ENCODE measurements at regions not wholly inside any gene's neighbourhood (a gene's known extent, or its start where the extent isn't known, plus 50 kb on each side); places are given as distances from the start of the nearest gene placed in this dataset.

DNA sequence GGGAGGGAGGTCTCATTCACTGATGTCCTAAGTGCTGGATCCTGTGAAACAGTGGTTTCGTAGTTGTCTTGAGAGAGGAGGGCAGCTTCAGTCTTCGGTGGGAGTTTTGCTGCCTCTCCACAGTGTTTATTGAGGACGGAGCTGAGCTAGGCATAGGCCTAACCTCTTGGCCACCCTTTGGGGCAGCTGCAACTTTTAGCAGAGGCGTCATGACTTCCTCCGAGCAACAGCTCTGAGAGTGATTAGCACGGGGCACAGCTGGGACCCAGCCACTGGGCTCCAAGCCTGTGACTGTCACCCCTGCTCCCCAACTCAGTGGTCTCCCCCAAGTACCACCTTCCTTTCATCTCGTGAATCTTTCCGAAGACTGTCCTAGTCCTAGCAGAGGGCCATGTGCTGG, 139.9 kb upstream of the NCOR2 start:
- DNase-seq (ENCODE audit: insufficient read length, low spot score) (no peak), FAIRE-seq (no peak)
- TF ChIP-seq PAX5 (IDR thresholded peaks at IDR 0.05; ENCODE audit: insufficient read depth, low read length, severe bottlenecking) (no peak), SPI1 (IDR thresholded peaks at IDR 0.05; ENCODE audit: low read depth, low read length) (no peak), TAF1 (IDR thresholded peaks at IDR 0.05; ENCODE audit: low read depth, low read length) (no peak), POLR2A (IDR thresholded peaks at IDR 0.05; ENCODE audit: low read depth, low read length) (no peak), POU2F2 (IDR thresholded peaks at IDR 0.05; ENCODE audit: low read depth, low read length) (no peak), POLR2AphosphoS5 (IDR thresholded peaks at IDR 0.05; ENCODE audit: low read depth, low read length) (no peak)

GRCh38 chr12:124706363-124706762, 139.0 kb upstream of the NCOR2 start:
- FAIRE-seq (no peak), DNase-seq (ENCODE audit: insufficient read length, low spot score) (no peak)
- TF ChIP-seq POU2F2 (IDR thresholded peaks at IDR 0.05; ENCODE audit: low read depth, low read length) (no peak), POLR2A (IDR thresholded peaks at IDR 0.05; ENCODE audit: low read depth, low read length) (no peak), POLR2AphosphoS5 (IDR thresholded peaks at IDR 0.05; ENCODE audit: low read depth, low read length) (no peak), SPI1 (IDR thresholded peaks at IDR 0.05; ENCODE audit: low read depth, low read length) (no peak), TAF1 (IDR thresholded peaks at IDR 0.05; ENCODE audit: low read depth, low read length) (no peak)

DNA sequence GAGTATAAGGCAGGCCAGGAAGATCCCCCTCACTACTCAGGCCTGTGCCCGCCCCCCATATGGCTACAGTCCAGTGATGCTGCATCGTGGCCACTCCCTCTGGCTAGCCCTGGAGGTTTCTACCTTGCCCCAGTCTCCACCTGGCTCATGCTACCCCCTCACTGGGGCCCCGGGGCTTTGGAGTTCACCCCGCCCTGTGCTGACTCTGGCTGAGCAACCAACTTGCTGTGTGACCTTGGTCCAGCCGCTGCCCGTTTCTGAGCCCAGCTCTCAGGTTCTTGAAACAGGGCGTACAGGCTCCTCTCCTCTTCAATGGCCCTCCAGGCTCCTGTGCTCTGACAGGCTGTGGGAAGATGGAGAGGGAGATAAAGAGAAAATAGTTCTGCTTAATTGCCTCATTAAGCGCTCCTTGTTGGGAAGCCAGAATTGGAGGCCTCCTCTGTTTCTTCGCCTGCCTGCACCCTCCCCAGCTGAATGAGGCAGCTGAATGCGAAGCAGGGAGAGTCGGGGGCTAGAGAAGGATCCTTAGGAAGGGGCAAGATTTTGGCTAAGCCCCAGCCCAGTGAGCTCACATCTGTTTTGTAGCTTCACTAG, 138.2 kb upstream of the NCOR2 start:
- TF ChIP-seq PAX5 (IDR thresholded peaks at IDR 0.05; ENCODE audit: insufficient read depth, low read length, severe bottlenecking) = no peak
- no peak for TF ChIP-seq POU2F2 (IDR thresholded peaks at IDR 0.05; ENCODE audit: low read depth, low read length)
- no peak for TF ChIP-seq POLR2AphosphoS5 (IDR thresholded peaks at IDR 0.05; ENCODE audit: low read depth, low read length)
- no peak for DNase-seq (ENCODE audit: insufficient read length, low spot score)
- no peak for FAIRE-seq

- no peak for TF ChIP-seq TAF1 (IDR thresholded peaks at IDR 0.05; ENCODE audit: low read depth, low read length)
- TF ChIP-seq POU2F2 (IDR thresholded peaks at IDR 0.05; ENCODE audit: low read depth, low read length) = no peak
- no peak for TF ChIP-seq POLR2A (IDR thresholded peaks at IDR 0.05; ENCODE audit: low read depth, low read length)
- no peak for TF ChIP-seq SPI1 (IDR thresholded peaks at IDR 0.05; ENCODE audit: low read depth, low read length)
- TF ChIP-seq PAX5 (IDR thresholded peaks at IDR 0.05; ENCODE audit: insufficient read depth, low read length, severe bottlenecking) = no peak
- TF ChIP-seq POLR2AphosphoS5 (IDR thresholded peaks at IDR 0.05; ENCODE audit: low read depth, low read length) = no peak
- no peak for FAIRE-seq
- no peak for DNase-seq (ENCODE audit: insufficient read length, low spot score)
These were observed 137.2 kb upstream of the NCOR2 start for GRCh38 chr12:124704619-124705018.

- DNase-seq (ENCODE audit: insufficient read length, low spot score) (no peak), FAIRE-seq (no peak)
- TF ChIP-seq SPI1 (IDR thresholded peaks at IDR 0.05; ENCODE audit: low read depth, low read length) = no peak
- no peak for TF ChIP-seq POLR2AphosphoS5 (IDR thresholded peaks at IDR 0.05; ENCODE audit: low read depth, low read length)
- no peak for TF ChIP-seq PAX5 (IDR thresholded peaks at IDR 0.05; ENCODE audit: insufficient read depth, low read length, severe bottlenecking)
- no peak for TF ChIP-seq POU2F2 (IDR thresholded peaks at IDR 0.05; ENCODE audit: low read depth, low read length)
- no peak for TF ChIP-seq POLR2A (IDR thresholded peaks at IDR 0.05; ENCODE audit: low read depth, low read length)
- no peak for TF ChIP-seq TAF1 (IDR thresholded peaks at IDR 0.05; ENCODE audit: low read depth, low read length)
These were observed 136.4 kb upstream of the NCOR2 start for GRCh38 chr12:124703856-124704255.

GRCh38 chr12:124702736-124703135, 135.3 kb upstream of the NCOR2 start:
- no peak for TF ChIP-seq POLR2AphosphoS5 (IDR thresholded peaks at IDR 0.05; ENCODE audit: low read depth, low read length)
- no peak for TF ChIP-seq POLR2A (IDR thresholded peaks at IDR 0.05; ENCODE audit: low read depth, low read length)
- no peak for TF ChIP-seq PAX5 (IDR thresholded peaks at IDR 0.05; ENCODE audit: insufficient read depth, low read length, severe bottlenecking)
- no peak for TF ChIP-seq SPI1 (IDR thresholded peaks at IDR 0.05; ENCODE audit: low read depth, low read length)
- no peak for TF ChIP-seq TAF1 (IDR thresholded peaks at IDR 0.05; ENCODE audit: low read depth, low read length)
- DNase-seq (ENCODE audit: insufficient read length, low spot score) (no peak), FAIRE-seq (no peak)

- TF ChIP-seq SPI1 (IDR thresholded peaks at IDR 0.05; ENCODE audit: low read depth, low read length) (no peak), TAF1 (IDR thresholded peaks at IDR 0.05; ENCODE audit: low read depth, low read length) (no peak), POLR2A (IDR thresholded peaks at IDR 0.05; ENCODE audit: low read depth, low read length) (no peak), PAX5 (IDR thresholded peaks at IDR 0.05; ENCODE audit: insufficient read depth, low read length, severe bottlenecking) (no peak), POLR2AphosphoS5 (IDR thresholded peaks at IDR 0.05; ENCODE audit: low read depth, low read length) (no peak), POU2F2 (IDR thresholded peaks at IDR 0.05; ENCODE audit: low read depth, low read length) (no peak)
- DNase-seq (ENCODE audit: insufficient read length, low spot score) (no peak), FAIRE-seq (no peak)
These were observed 133.6 kb upstream of the NCOR2 start for GRCh38 chr12:124700810-124701592.

GRCh38 chr12:124699909-124700308, 132.5 kb upstream of the NCOR2 start:
- FAIRE-seq = no peak
- DNase-seq (ENCODE audit: insufficient read length, low spot score) = no peak

GRCh38 chr12:124698998-124699305, 131.5 kb upstream of the NCOR2 start:
- FAIRE-seq (no peak), DNase-seq (ENCODE audit: insufficient read length, low spot score) (no peak)
- TF ChIP-seq POU2F2 (IDR thresholded peaks at IDR 0.05; ENCODE audit: low read depth, low read length) = no peak
- no peak for TF ChIP-seq POLR2AphosphoS5 (IDR thresholded peaks at IDR 0.05; ENCODE audit: low read depth, low read length)
- TF ChIP-seq PAX5 (IDR thresholded peaks at IDR 0.05; ENCODE audit: insufficient read depth, low read length, severe bottlenecking) = no peak
- no peak for TF ChIP-seq TAF1 (IDR thresholded peaks at IDR 0.05; ENCODE audit: low read depth, low read length)
- TF ChIP-seq SPI1 (IDR thresholded peaks at IDR 0.05; ENCODE audit: low read depth, low read length) = no peak
- no peak for TF ChIP-seq POLR2A (IDR thresholded peaks at IDR 0.05; ENCODE audit: low read depth, low read length)

More at GRCh38 chr12:124699909-124700308, 132.5 kb upstream of the NCOR2 start:
- TF ChIP-seq POLR2A (IDR thresholded peaks at IDR 0.05; ENCODE audit: low read depth, low read length) = no peak
- no peak for TF ChIP-seq SPI1 (IDR thresholded peaks at IDR 0.05; ENCODE audit: low read depth, low read length)
- TF ChIP-seq TAF1 (IDR thresholded peaks at IDR 0.05; ENCODE audit: low read depth, low read length) = no peak
- TF ChIP-seq PAX5 (IDR thresholded peaks at IDR 0.05; ENCODE audit: insufficient read depth, low read length, severe bottlenecking) = no peak
- TF ChIP-seq POLR2AphosphoS5 (IDR thresholded peaks at IDR 0.05; ENCODE audit: low read depth, low read length) = no peak
- TF ChIP-seq POU2F2 (IDR thresholded peaks at IDR 0.05; ENCODE audit: low read depth, low read length) = no peak

Measured in GM12891 (cell line).